Loucy (cell line): ENCODE measurements at regions not wholly inside any gene's neighbourhood (a gene's known extent, or its start where the extent isn't known, plus 50 kb on each side); places are given as distances from the start of the nearest gene placed in this dataset.

ENCODE experiments used
- H2AFZ ChIP-seq: fragments of 200-600 bp; sonication (generic); 2 replicates; pipeline ENCODE4 v1.6.0; 2016; ENCODE audit warnings: antibody characterized with exemption, mild to moderate bottlenecking, low read length, moderate library complexity
- H3F3A ChIP-seq: fragments of 200-600 bp; 2 replicates; pipeline ENCODE4 v1.6.0; 2016; ENCODE audit warnings: antibody characterized with exemption, low read depth, mild to moderate bottlenecking
- H3K27me3 ChIP-seq: fragments of 200-600 bp; sonication (generic); 2 replicates; pipeline ENCODE4 v1.6.1; 2014; ENCODE audit warnings: low read length, mild to moderate bottlenecking; ENCODE audit not compliant: insufficient read depth, poor library complexity, severe bottlenecking
- H3K36me3 ChIP-seq: fragments of 200-600 bp; sonication (generic); 2 replicates; pipeline ENCODE4 v1.6.1; 2016; ENCODE audit warnings: low read length; ENCODE audit not compliant: insufficient read depth
- H3K4me1 ChIP-seq: fragments of 200-600 bp; sonication (generic); 2 replicates; pipeline ENCODE4 v1.5.1; 2014; ENCODE audit warnings: low read length, mild to moderate bottlenecking; ENCODE audit not compliant: insufficient read depth, poor library complexity, severe bottlenecking
- H3K4me2 ChIP-seq: fragments of 200-600 bp; sonication (generic); 2 replicates; pipeline ENCODE4 v1.6.0; 2014; ENCODE audit warnings: antibody characterized with exemption, low read length, low read depth, mild to moderate bottlenecking; ENCODE audit not compliant: poor library complexity, severe bottlenecking
- H3K4me3 ChIP-seq: fragments of 200-600 bp; sonication (generic); 2 replicates; pipeline ENCODE4 v1.5.1; 2014; ENCODE audit warnings: low read length, mild to moderate bottlenecking, mixed read lengths; ENCODE audit not compliant: poor library complexity, severe bottlenecking
- H3K79me2 ChIP-seq: fragments of 200-600 bp; sonication (generic); 2 replicates; pipeline ENCODE4 v1.6.1; 2014; ENCODE audit warnings: low read length; ENCODE audit not compliant: insufficient read depth
- H3K9ac ChIP-seq: fragments of 200-600 bp; sonication (generic); 2 replicates; pipeline ENCODE4 v1.6.0; 2014; ENCODE audit warnings: mild to moderate bottlenecking, low read depth, low read length, moderate library complexity; ENCODE audit not compliant: poor library complexity, severe bottlenecking
- H3K9me2 ChIP-seq: fragments of 200-600 bp; sonication (generic); replicated peaks from 2 replicates; pipeline ENCODE4 v1.6.1; 2016; ENCODE audit warnings: low read depth, low read length, mixed read lengths
- H3K9me3 ChIP-seq: fragments of 200-600 bp; sonication (generic); 2 replicates; pipeline ENCODE4 v1.6.1; 2014; ENCODE audit warnings: mild to moderate bottlenecking, antibody characterized with exemption, low read length, low read depth; ENCODE audit not compliant: insufficient read depth
- H4K20me1 ChIP-seq: fragments of 200-600 bp; sonication (generic); 2 replicates; pipeline ENCODE4 v1.6.0; 2014; ENCODE audit warnings: antibody characterized with exemption, low read length, mild to moderate bottlenecking; ENCODE audit not compliant: insufficient read depth, poor library complexity, severe bottlenecking
- EZH2phosphoT487 ChIP-seq: fragments of 200-600 bp; IDR thresholded peaks from 2 replicates; pipeline ENCODE4 v1.6.1; 2018; ENCODE audit warnings: antibody characterized with exemption, mild to moderate bottlenecking, moderate library complexity, borderline replicate concordance
- TF ChIP-seq, protein P1 (sequence below): fragments of 200-600 bp; sonication (generic); conservative IDR thresholded peaks from 2 replicates; pipeline ENCODE4 v1.5.1; 2014; ENCODE audit warnings: mild to moderate bottlenecking, antibody characterized with exemption, low read length

DNA sequence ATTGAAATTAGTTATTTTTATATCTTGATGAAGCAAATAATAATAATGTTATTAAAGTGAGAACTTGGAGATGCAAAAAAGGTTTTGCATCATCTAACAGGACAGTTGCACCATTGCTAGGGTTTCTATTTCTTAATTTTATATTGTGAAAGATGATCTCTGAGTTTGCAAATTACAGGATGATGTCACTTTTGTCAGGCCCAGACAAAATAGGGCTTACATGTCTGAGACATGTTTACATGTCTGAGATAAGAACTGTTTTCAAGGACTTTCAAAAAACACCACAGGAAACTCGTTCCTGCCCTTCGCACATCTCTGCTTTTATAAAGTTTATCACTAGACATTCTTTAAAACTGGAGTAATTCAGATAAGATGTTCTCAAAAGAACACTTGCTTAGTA lies 1075.8 kb upstream of the MANEA start:
- H4K20me1 ChIP-seq, result no peaks in the 10 kb centered on the region
- TF ChIP-seq EZH2phosphoT487, result no peak
- TF ChIP-seq, protein P1, sequence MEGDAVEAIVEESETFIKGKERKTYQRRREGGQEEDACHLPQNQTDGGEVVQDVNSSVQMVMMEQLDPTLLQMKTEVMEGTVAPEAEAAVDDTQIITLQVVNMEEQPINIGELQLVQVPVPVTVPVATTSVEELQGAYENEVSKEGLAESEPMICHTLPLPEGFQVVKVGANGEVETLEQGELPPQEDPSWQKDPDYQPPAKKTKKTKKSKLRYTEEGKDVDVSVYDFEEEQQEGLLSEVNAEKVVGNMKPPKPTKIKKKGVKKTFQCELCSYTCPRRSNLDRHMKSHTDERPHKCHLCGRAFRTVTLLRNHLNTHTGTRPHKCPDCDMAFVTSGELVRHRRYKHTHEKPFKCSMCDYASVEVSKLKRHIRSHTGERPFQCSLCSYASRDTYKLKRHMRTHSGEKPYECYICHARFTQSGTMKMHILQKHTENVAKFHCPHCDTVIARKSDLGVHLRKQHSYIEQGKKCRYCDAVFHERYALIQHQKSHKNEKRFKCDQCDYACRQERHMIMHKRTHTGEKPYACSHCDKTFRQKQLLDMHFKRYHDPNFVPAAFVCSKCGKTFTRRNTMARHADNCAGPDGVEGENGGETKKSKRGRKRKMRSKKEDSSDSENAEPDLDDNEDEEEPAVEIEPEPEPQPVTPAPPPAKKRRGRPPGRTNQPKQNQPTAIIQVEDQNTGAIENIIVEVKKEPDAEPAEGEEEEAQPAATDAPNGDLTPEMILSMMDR, result no peak
- H3K9ac ChIP-seq, result no peak overlapping the region
- H2AFZ ChIP-seq, result no peak overlapping the region
- H3K79me2 ChIP-seq, result no peaks in the 10 kb centered on the region
- no peaks in the 10 kb centered on the region for H3K9me3 ChIP-seq
- H3K4me3 ChIP-seq, result no peak overlapping the region
- H3K27me3 ChIP-seq, result no peaks in the 10 kb centered on the region
- no peaks in the 10 kb centered on the region for H3K9me2 ChIP-seq
- no peaks in the 10 kb centered on the region for H3F3A ChIP-seq
- no peak overlapping the region for H3K4me2 ChIP-seq
- H3K4me1 ChIP-seq, result no peaks in the 10 kb centered on the region
- H3K36me3 ChIP-seq, result no peaks in the 10 kb centered on the region

DNA sequence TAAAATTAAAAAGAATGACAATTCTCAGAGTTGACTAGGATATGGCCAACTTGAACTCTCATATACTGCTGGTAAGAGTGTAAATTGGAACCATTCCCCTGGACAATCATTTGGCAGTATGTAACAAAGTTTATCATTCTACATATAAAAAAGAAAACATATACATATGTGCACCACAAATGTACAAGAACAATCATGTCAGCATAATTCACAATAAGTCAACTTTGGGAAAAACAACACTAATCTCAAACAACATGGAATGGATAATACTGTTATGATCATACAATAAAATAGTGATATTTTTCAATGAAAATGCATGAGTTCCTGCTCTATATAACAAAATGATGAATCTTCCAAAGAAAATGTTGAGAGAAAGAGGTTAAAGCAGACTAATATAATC lies 1078.7 kb upstream of the EPHA7 start:
- H3K27me3 ChIP-seq, result no peaks in the 10 kb centered on the region
- no peak for TF ChIP-seq EZH2phosphoT487
- TF ChIP-seq, protein P1, result no peak
- no peak overlapping the region for H3K9ac ChIP-seq
- no peaks in the 10 kb centered on the region for H3F3A ChIP-seq
- no peaks in the 10 kb centered on the region for H3K36me3 ChIP-seq
- H3K4me2 ChIP-seq, result no peak overlapping the region
- H3K9me3 ChIP-seq, result no peaks in the 10 kb centered on the region
- no peak overlapping the region for H2AFZ ChIP-seq
- no peaks in the 10 kb centered on the region for H4K20me1 ChIP-seq
- H3K4me1 ChIP-seq, result no peaks in the 10 kb centered on the region
- no peaks in the 10 kb centered on the region for H3K79me2 ChIP-seq
- H3K4me3 ChIP-seq, result no peak overlapping the region
- H3K9me2 ChIP-seq, result no peaks in the 10 kb centered on the region

DNA sequence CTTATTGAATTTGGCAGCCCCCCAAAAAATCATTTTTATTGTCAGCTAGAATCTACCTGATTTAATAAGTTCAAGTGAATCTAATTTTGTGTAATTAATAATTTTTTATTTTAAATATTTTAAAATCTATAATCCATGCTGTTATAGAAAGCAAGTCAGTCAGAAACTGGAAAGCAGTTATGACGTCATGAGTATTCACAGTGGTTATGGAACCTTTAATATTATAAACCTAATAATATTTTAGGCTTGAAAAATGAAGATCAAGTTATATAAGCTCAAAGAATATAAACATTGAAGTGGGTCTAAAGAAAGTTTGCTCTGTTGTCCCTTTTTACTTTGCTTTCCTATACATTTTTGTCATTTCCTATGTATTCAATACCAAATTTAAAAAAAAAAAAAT lies 1075.1 kb upstream of the EPHA7 start:
- no peak for TF ChIP-seq EZH2phosphoT487
- TF ChIP-seq, protein P1, result no peak
- H3K9me2 ChIP-seq, result no peaks in the 10 kb centered on the region
- H3K36me3 ChIP-seq, result no peaks in the 10 kb centered on the region
- no peaks in the 10 kb centered on the region for H4K20me1 ChIP-seq
- H3K4me2 ChIP-seq, result no peak overlapping the region
- H3K4me3 ChIP-seq, result no peak overlapping the region
- no peaks in the 10 kb centered on the region for H3K9me3 ChIP-seq
- no peaks in the 10 kb centered on the region for H3K4me1 ChIP-seq
- no peaks in the 10 kb centered on the region for H3K79me2 ChIP-seq
- H2AFZ ChIP-seq, result no peak overlapping the region
- no peaks in the 10 kb centered on the region for H3F3A ChIP-seq
- no peaks in the 10 kb centered on the region for H3K27me3 ChIP-seq
- no peak overlapping the region for H3K9ac ChIP-seq
